ENCODE measurements at regions not wholly inside any gene's neighbourhood (a gene's known extent, or its start where the extent isn't known, plus 50 kb on each side); places are given as distances from the start of the nearest gene placed in this dataset.

DNA sequence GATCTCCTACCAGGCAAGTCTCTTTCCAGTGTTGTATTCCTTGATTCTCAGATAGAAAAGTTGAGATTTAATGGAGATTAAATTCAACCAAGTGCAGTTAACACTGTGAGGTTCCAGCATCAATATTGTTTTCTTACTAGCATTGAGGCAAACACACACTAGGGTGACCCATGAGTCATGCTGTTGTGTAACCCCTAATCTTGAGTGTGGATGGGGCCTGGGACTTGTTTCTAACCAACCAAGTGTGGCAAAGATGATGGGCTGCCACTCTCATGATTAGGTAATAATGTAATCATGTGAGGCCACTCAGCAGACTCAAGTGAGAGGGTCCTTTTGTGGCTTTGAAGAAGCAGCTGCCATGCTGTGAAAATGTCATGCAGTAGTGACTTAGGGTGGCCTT, 394.2 kb downstream of the IRX2 start:
- Histone ChIP-seq H3K79me2 (ENCODE audit: insufficient read depth, low read length) (no peaks in the 10 kb centered on the region), H3K9ac (ENCODE audit: low read length) (no peak overlapping the region), H3K9me3 (ENCODE audit: control insufficient read depth in 1 of 2, insufficient read depth in 1 of 2, low read depth in 1 of 2, low read length in 2 of 2) (peaks cover 0 to 9% of the 10 kb centered on the region in 2 experiments; a peak in 2 of 4 replicates), H3K4me2 (ENCODE audit: low read length) (no peak overlapping the region), H3K27ac (ENCODE audit: low read depth, low read length) (no peak overlapping the region), H4K20me1 (ENCODE audit: insufficient read depth) (no peaks in the 10 kb centered on the region), H3K36me3 (ENCODE audit: control insufficient read depth in 1 of 2, insufficient read depth in 2 of 2, low read length in 2 of 2) (no peaks in the 10 kb centered on the region), H3K4me3 (replicated peaks in 1 of 2; ENCODE audit: low read depth in 1 of 2, low read length in 2 of 2) (no peak overlapping the region), H3K27me3 (ENCODE audit: insufficient read depth, low read length) (no peaks in the 10 kb centered on the region), H3K9me2 (ENCODE audit: insufficient read depth) (no peaks in the 10 kb centered on the region), H2AFZ (ENCODE audit: low read depth, low read length, poor library complexity, severe bottlenecking) (no peak overlapping the region), H3K4me1 (ENCODE audit: control insufficient read depth in 1 of 2, insufficient read depth in 2 of 2, low read length in 2 of 2) (no peaks in the 10 kb centered on the region)
- POLR2A ChIA-PET = no interaction called here
- DNase-seq (ENCODE audit: low read depth, low spot score) (no peak), ATAC-seq (no peak)
- no peak for TF ChIP-seq EZH2 (IDR thresholded peaks at IDR 0.05)
- TF ChIP-seq TCF7L2 (IDR thresholded peaks at IDR 0.05; ENCODE audit: borderline replicate concordance, extremely low read depth, insufficient read depth, insufficient read length) = no peak
- TF ChIP-seq POLR2AphosphoS5 (IDR thresholded peaks at IDR 0.05; ENCODE audit: low read depth, low read length) = no peak
- no peak for TF ChIP-seq POLR2A (IDR thresholded peaks at IDR 0.05; ENCODE audit: borderline replicate concordance, extremely low read depth, insufficient read depth, insufficient read length)
- TF ChIP-seq RAD21 (IDR thresholded peaks at IDR 0.05; ENCODE audit: low read depth) = no peak
- TF ChIP-seq SRF (IDR thresholded peaks at IDR 0.05; ENCODE audit: low read depth) = no peak
- TF ChIP-seq, protein P1, sequence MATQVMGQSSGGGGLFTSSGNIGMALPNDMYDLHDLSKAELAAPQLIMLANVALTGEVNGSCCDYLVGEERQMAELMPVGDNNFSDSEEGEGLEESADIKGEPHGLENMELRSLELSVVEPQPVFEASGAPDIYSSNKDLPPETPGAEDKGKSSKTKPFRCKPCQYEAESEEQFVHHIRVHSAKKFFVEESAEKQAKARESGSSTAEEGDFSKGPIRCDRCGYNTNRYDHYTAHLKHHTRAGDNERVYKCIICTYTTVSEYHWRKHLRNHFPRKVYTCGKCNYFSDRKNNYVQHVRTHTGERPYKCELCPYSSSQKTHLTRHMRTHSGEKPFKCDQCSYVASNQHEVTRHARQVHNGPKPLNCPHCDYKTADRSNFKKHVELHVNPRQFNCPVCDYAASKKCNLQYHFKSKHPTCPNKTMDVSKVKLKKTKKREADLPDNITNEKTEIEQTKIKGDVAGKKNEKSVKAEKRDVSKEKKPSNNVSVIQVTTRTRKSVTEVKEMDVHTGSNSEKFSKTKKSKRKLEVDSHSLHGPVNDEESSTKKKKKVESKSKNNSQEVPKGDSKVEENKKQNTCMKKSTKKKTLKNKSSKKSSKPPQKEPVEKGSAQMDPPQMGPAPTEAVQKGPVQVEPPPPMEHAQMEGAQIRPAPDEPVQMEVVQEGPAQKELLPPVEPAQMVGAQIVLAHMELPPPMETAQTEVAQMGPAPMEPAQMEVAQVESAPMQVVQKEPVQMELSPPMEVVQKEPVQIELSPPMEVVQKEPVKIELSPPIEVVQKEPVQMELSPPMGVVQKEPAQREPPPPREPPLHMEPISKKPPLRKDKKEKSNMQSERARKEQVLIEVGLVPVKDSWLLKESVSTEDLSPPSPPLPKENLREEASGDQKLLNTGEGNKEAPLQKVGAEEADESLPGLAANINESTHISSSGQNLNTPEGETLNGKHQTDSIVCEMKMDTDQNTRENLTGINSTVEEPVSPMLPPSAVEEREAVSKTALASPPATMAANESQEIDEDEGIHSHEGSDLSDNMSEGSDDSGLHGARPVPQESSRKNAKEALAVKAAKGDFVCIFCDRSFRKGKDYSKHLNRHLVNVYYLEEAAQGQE (IDR thresholded peaks at IDR 0.05; ENCODE audit: low read depth) = no peak
- TF ChIP-seq SP1 (IDR thresholded peaks at IDR 0.05; ENCODE audit: low read depth) = no peak
- no peak for TF ChIP-seq YY1 (IDR thresholded peaks at IDR 0.05; ENCODE audit: extremely low read depth, insufficient replicate concordance, low read depth, low read length)
- TF ChIP-seq, protein P2, sequence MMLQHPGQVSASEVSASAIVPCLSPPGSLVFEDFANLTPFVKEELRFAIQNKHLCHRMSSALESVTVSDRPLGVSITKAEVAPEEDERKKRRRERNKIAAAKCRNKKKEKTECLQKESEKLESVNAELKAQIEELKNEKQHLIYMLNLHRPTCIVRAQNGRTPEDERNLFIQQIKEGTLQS (IDR thresholded peaks at IDR 0.05) = no peak
- TF ChIP-seq SIN3A (IDR thresholded peaks at IDR 0.05; ENCODE audit: low read depth) = no peak
- no peak for TF ChIP-seq EGR1 (IDR thresholded peaks at IDR 0.05; ENCODE audit: low read depth)
- no peak for TF ChIP-seq CEBPB (IDR thresholded peaks at IDR 0.05; ENCODE audit: low read depth)
- TF ChIP-seq, protein P3, sequence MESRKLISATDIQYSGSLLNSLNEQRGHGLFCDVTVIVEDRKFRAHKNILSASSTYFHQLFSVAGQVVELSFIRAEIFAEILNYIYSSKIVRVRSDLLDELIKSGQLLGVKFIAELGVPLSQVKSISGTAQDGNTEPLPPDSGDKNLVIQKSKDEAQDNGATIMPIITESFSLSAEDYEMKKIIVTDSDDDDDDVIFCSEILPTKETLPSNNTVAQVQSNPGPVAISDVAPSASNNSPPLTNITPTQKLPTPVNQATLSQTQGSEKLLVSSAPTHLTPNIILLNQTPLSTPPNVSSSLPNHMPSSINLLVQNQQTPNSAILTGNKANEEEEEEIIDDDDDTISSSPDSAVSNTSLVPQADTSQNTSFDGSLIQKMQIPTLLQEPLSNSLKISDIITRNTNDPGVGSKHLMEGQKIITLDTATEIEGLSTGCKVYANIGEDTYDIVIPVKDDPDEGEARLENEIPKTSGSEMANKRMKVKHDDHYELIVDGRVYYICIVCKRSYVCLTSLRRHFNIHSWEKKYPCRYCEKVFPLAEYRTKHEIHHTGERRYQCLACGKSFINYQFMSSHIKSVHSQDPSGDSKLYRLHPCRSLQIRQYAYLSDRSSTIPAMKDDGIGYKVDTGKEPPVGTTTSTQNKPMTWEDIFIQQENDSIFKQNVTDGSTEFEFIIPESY (IDR thresholded peaks at IDR 0.05; ENCODE audit: extremely low read depth, insufficient replicate concordance, low read length) = no peak
- no peak for TF ChIP-seq ZNF274 (IDR thresholded peaks at IDR 0.05; ENCODE audit: low read depth, low read length)
- no peak for TF ChIP-seq CBX3 (IDR thresholded peaks at IDR 0.05; ENCODE audit: low read depth)
- TF ChIP-seq EZH2phosphoT487 (IDR thresholded peaks at IDR 0.05; ENCODE audit: borderline replicate concordance) = no peak
- RAD21 ChIA-PET (ENCODE audit: low non-redundant PET in 1 of 2, low total read pairs in 2 of 2, uncharacterized antibody in 2 of 2, unreplicated experiment in 2 of 2) = no interaction called here
- no TSS peak for BruUV-seq (replicated peaks)
- CTCF ChIA-PET = no interaction called here
- intact Hi-C loops (cut with micrococcal nuclease) = no loop called here

Measured in HCT116 (cell line).